ENCODE measurements at regions not wholly inside any gene's neighbourhood (a gene's known extent, or its start where the extent isn't known, plus 50 kb on each side); places are given as distances from the start of the nearest gene placed in this dataset.

- H3K4me3 Mint-ChIP-seq (ENCODE audit: unreplicated experiment) = no peak overlapping the region
- no peak overlapping the region for H3K27ac Mint-ChIP-seq (ENCODE audit: unreplicated experiment)
- no peak for TF ChIP-seq CTCF (IDR thresholded peaks at IDR 0.05; ENCODE audit: unreplicated experiment)
- no peaks in the 10 kb centered on the region for H3K36me3 Mint-ChIP-seq (ENCODE audit: low read depth, unreplicated experiment)
- H3K4me1 Mint-ChIP-seq (ENCODE audit: unreplicated experiment) = no peaks in the 10 kb centered on the region
- DNase-seq (ENCODE audit: low spot score) = no peak
- no peaks in the 10 kb centered on the region for H3K27me3 Mint-ChIP-seq (ENCODE audit: unreplicated experiment)
- H3K9me3 Mint-ChIP-seq (ENCODE audit: unreplicated experiment) = no peaks in the 10 kb centered on the region
These were observed 646.2 kb downstream of the IPMK start for GRCh38 chr10:57621466-57621865.

GRCh38 chr10:57605948-57606485, 661.7 kb downstream of the IPMK start:
- H3K4me3 Mint-ChIP-seq (ENCODE audit: unreplicated experiment) = no peak overlapping the region
- no peaks in the 10 kb centered on the region for H3K36me3 Mint-ChIP-seq (ENCODE audit: low read depth, unreplicated experiment)
- no peak for TF ChIP-seq CTCF (IDR thresholded peaks at IDR 0.05; ENCODE audit: unreplicated experiment)
- no peaks in the 10 kb centered on the region for H3K4me1 Mint-ChIP-seq (ENCODE audit: unreplicated experiment)
- no peak overlapping the region for H3K27ac Mint-ChIP-seq (ENCODE audit: unreplicated experiment)
- no peaks in the 10 kb centered on the region for H3K9me3 Mint-ChIP-seq (ENCODE audit: unreplicated experiment)
- H3K27me3 Mint-ChIP-seq (ENCODE audit: unreplicated experiment) = no peaks in the 10 kb centered on the region
- DNase-seq (ENCODE audit: low spot score) = no peak

GRCh38 chr10:57599440-57599839, 668.3 kb downstream of the IPMK start:
- H3K4me3 Mint-ChIP-seq (ENCODE audit: unreplicated experiment) = no peak overlapping the region
- no peaks in the 10 kb centered on the region for H3K4me1 Mint-ChIP-seq (ENCODE audit: unreplicated experiment)
- H3K36me3 Mint-ChIP-seq (ENCODE audit: low read depth, unreplicated experiment) = no peaks in the 10 kb centered on the region
- H3K9me3 Mint-ChIP-seq (ENCODE audit: unreplicated experiment) = no peaks in the 10 kb centered on the region
- no peaks in the 10 kb centered on the region for H3K27me3 Mint-ChIP-seq (ENCODE audit: unreplicated experiment)
- H3K27ac Mint-ChIP-seq (ENCODE audit: unreplicated experiment) = no peak overlapping the region
- DNase-seq (ENCODE audit: low spot score) = no peak
- no peak for TF ChIP-seq CTCF (IDR thresholded peaks at IDR 0.05; ENCODE audit: unreplicated experiment)

- no peak overlapping the region for H3K4me3 Mint-ChIP-seq (ENCODE audit: unreplicated experiment)
- H3K36me3 Mint-ChIP-seq (ENCODE audit: low read depth, unreplicated experiment) = no peaks in the 10 kb centered on the region
- H3K27me3 Mint-ChIP-seq (ENCODE audit: unreplicated experiment) = no peaks in the 10 kb centered on the region
- no peaks in the 10 kb centered on the region for H3K9me3 Mint-ChIP-seq (ENCODE audit: unreplicated experiment)
- no peak for DNase-seq (ENCODE audit: low spot score)
- no peak overlapping the region for H3K27ac Mint-ChIP-seq (ENCODE audit: unreplicated experiment)
- no peaks in the 10 kb centered on the region for H3K4me1 Mint-ChIP-seq (ENCODE audit: unreplicated experiment)
- TF ChIP-seq CTCF (IDR thresholded peaks at IDR 0.05; ENCODE audit: unreplicated experiment) = peak; percentile 37
These were observed 673.6 kb downstream of the IPMK start for GRCh38 chr10:57593983-57594573.

- Mint-ChIP-seq H3K4me1 (ENCODE audit: unreplicated experiment) (no peaks in the 10 kb centered on the region), H3K27me3 (ENCODE audit: unreplicated experiment) (peaks cover 1% of the 10 kb centered on the region), H3K36me3 (ENCODE audit: low read depth, unreplicated experiment) (no peaks in the 10 kb centered on the region), H3K9me3 (ENCODE audit: unreplicated experiment) (no peaks in the 10 kb centered on the region), H3K4me3 (ENCODE audit: unreplicated experiment) (no peak overlapping the region), H3K27ac (ENCODE audit: unreplicated experiment) (no peak overlapping the region)
- DNase-seq (ENCODE audit: low spot score) = peak; percentile 13
- TF ChIP-seq CTCF (IDR thresholded peaks at IDR 0.05; ENCODE audit: unreplicated experiment) = peak; percentile 37
These were observed 687.8 kb downstream of the IPMK start for GRCh38 chr10:57579926-57580325.

Data from endothelial cell (in vitro differentiated cells).